Skin epidermis (tissue), 12 donors: ENCODE measurements at regions not wholly inside any gene's neighbourhood (a gene's known extent, or its start where the extent isn't known, plus 50 kb on each side); places are given as distances from the start of the nearest gene placed in this dataset.
"Not testable (repeated sequence)": the region's sequence is repeated elsewhere in the genome, so short reads cannot be mapped to it uniquely, and the experiment has no call there.

Experiments used
- H3K27ac ChIP-seq, 21 experiments: fragments of 200-600 bp; sonication (generic) in 11 of 21; one replicate each; pipeline ENCODE4 v1.5.0; 2020; ENCODE audit warnings: mild to moderate bottlenecking in 3 of 21, inconsistent platforms in 2 of 21, moderate library complexity in 2 of 21
- H3K4me3 ChIP-seq, 7 experiments: fragments of 200-600 bp; sonication (generic) in 2 of 7; one replicate each; pipeline ENCODE4 v1.5.0; 2020; ENCODE audit warnings: inconsistent platforms in 2 of 7, mild to moderate bottlenecking in 2 of 7, moderate library complexity in 1 of 7

DNA sequence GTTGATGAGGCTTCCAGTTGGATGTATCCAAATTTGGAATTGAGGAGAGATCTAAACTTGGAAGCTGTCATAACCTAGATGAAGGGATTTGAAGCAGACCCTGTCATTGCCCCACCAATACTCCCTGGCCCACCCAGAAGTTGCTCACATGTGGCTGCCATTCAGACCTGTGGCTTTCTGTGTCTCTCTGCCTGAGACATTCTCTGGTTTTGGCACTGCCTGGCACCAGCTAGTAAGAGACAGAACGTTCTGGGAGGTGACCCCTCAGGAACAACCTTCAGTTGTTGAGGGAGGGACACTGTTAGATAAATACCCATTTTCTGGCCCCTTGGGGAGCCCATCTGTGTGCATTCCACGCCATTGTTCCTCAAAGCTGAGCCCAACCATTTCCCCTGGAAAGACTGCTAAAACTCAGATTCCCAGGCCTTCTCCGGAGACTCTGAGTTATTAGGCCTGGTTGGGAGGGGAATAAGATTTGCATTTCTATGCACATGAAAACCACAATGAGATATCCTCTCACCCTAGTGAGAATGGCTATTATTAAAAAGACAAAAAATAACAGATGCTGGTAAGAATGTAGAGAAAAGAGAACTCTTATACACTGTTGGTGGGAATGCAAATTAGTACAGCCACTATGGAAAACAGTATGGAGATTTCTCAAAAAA, 290.4 kb downstream of the TSHZ3 start:
- Histone ChIP-seq H3K4me3 (no peak overlapping the region), H3K27ac (no peak overlapping the region)

GRCh38 chr19:31057476-31057875, 291.8 kb downstream of the TSHZ3 start:
- Histone ChIP-seq H3K4me3 (no peak overlapping the region), H3K27ac (no peak overlapping the region)

- no peak overlapping the region for H3K27ac ChIP-seq
- no peak overlapping the region for H3K4me3 ChIP-seq
Observed at GRCh38 chr19:31055454-31055853, 293.8 kb downstream of the TSHZ3 start.

DNA sequence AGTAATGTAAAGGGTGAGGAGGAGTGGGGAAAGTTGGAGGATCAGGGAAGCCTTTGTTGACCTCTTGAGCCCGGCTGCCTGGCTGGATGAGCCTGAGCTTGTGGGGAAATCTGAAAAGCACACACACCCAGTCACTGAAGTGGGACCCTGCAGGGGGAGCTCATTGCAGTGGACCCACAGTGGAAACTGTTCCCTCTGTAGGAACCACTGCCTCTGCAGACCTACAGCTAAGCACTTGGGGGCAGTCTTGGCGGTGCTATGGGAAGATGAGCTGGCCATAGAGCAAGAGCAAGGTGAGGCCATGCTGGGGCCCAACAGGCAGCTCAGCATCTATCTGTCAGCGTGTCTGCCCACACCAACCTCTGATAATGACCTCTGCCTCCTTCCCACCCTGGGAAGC, 294.8 kb downstream of the TSHZ3 start:
- Histone ChIP-seq H3K27ac (no peak overlapping the region), H3K4me3 (no peak overlapping the region)

DNA sequence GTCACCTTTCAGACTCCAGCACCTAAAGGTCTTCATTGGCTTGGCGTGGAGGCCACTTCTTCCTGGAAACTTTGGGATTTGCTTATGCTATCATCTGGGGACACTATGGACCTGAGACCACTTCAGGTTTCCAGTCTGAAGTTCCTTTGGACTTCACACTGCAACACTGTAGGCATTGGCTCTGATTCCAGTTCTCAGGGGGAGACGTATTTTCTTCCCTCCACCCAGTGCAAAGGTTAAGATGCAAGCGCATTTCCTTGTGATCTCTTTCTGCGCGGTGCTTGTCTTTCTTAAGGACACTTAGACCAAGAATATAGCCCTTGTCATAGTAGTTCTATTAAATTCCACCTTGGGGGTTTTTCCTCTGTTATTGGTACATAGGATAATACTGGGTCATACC, 299.8 kb downstream of the TSHZ3 start:
- Histone ChIP-seq H3K4me3 (no peak overlapping the region), H3K27ac (no peak overlapping the region)

- Histone ChIP-seq H3K4me3 (no peak overlapping the region), H3K27ac (no peak overlapping the region)
Observed at GRCh38 chr19:31046024-31046423, 303.2 kb downstream of the TSHZ3 start.

- H3K4me3 ChIP-seq, result no peak overlapping the region
- no peak overlapping the region for H3K27ac ChIP-seq
Observed at GRCh38 chr19:31041461-31041860, 307.8 kb downstream of the TSHZ3 start.

GRCh38 chr19:31039151-31039550, 310.1 kb downstream of the TSHZ3 start:
- H3K27ac ChIP-seq, result no peak overlapping the region
- H3K4me3 ChIP-seq, result no peak overlapping the region

GRCh38 chr19:31037286-31037980, 311.8 kb downstream of the TSHZ3 start:
- no peak overlapping the region for H3K4me3 ChIP-seq
- H3K27ac ChIP-seq, result no peak overlapping the region

- H3K27ac ChIP-seq, H3K4me3 ChIP-seq: not testable (repeated sequence)
Observed at GRCh38 chr19:31031455-31031854, 317.8 kb downstream of the TSHZ3 start.

- no peak overlapping the region for H3K4me3 ChIP-seq
- H3K27ac ChIP-seq, result no peak overlapping the region
Observed at GRCh38 chr19:31023038-31023437, 326.2 kb downstream of the TSHZ3 start.

- H3K4me3 ChIP-seq, result no peak overlapping the region
- no peak overlapping the region for H3K27ac ChIP-seq
Observed at GRCh38 chr19:31018936-31019335, 330.3 kb downstream of the TSHZ3 start.

DNA sequence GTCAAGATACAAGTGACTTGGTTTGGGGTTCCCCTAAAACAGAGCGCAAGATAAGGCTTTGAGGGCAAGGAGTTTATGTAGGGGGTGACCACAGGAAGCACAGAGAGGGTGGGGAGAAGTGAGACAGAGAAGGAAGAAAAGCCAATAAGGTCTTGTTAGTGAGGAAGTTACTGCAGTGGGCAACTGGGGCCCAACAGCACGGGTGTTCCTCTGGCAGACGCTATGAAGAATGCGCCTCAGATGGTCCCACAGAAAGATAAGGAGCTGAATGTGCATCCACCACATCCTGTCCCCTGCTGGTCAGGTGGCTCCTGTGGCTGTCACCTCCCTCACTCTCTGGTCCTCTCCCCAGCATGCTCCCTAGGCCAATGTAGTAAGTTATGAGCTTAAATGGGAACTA, 333.5 kb downstream of the TSHZ3 start:
- Histone ChIP-seq H3K27ac (no peak overlapping the region), H3K4me3 (no peak overlapping the region)

GRCh38 chr19:31014668-31015067, 334.6 kb downstream of the TSHZ3 start:
- H3K4me3 ChIP-seq, result no peak overlapping the region

GRCh38 chr19:31013384-31014020, 335.7 kb downstream of the TSHZ3 start:
- H3K27ac ChIP-seq, result no peak overlapping the region
- H3K4me3 ChIP-seq, result no peak overlapping the region

More at GRCh38 chr19:31014668-31015067, 334.6 kb downstream of the TSHZ3 start:
- H3K27ac ChIP-seq, result no peak overlapping the region

- no peak overlapping the region for H3K4me3 ChIP-seq
- no peak overlapping the region for H3K27ac ChIP-seq
Observed at GRCh38 chr19:31002518-31003244, 346.6 kb downstream of the TSHZ3 start.

DNA sequence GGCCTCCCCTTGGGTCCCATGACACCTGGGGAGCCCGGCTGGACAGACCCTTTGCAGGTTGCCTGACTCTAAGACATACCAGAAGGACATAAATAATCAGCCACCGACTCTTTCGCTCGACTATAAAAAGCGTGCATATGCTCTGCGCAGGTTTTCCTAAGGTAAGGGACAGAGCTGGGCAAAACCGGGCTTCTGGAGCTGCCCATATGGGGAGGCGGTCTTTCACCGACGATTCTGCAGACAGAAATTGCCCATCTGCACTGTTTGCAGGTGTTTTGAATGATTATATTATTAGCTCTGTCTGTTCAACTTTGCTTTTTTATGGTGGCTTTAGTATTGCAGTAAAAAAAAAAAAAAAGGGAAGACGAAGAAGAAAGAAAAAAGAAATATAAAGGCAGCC, 347.2 kb downstream of the TSHZ3 start:
- no peak overlapping the region for H3K27ac ChIP-seq
- no peak overlapping the region for H3K4me3 ChIP-seq

DNA sequence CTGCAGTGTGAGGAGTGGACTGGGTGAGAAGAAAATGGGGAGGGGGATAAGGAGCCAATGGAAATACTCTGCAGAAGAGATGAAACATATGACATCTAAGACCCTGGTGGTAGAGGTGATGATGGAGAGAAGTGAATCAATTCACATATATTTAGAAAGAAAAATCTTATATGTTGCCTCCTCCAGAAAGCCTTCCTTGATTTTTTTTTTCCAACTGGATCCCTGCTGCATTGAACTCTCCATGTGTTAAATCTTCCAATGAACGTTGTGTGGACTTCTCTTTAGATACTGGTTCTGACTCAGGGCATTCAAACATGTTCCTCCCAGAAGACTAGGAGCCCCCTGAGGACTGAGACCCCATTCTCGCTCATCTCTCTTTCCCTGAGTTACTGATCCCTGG, 348.3 kb downstream of the TSHZ3 start:
- Histone ChIP-seq H3K27ac (no peak overlapping the region), H3K4me3 (no peak overlapping the region)

DNA sequence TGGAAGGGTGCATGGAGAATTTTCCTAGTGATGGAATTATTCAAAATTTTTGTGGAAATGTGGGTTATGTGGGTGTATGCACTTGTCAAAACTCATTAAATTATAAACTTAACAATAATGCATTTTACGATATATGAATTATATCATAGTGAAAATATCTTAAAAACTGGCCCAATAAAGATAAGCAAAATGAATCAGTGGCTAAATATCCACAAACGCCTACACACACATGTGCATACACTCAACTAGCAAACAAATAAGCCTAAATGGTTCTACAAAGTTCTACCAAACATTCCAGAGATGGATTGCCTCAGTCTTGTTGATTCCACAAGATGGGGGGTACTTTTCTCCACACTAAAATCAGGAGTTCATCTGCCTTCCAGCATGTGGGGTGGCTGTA, 349.5 kb downstream of the TSHZ3 start:
- Histone ChIP-seq H3K27ac (no peak overlapping the region), H3K4me3 (no peak overlapping the region)

DNA sequence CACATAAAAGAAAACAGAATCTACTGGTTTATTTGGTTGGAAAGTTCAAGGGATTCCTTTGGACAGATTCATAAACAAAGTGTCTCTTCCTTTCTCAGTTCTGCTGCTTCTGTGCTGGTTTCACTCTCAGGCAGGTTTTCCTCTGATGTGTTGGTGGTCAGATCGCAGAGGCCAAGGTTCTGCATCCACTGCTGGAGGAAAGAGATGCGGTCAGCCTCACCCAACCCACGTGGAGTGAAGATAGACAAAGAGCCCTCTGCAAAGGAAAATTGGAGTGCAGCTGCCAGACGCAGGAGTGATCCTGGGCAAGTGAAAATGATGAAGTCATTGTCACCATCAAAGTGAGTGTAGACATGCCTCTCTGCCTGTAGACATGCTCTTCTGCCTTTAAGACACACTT, 352.0 kb downstream of the TSHZ3 start:
- H3K27ac ChIP-seq, result no peak overlapping the region
- H3K4me3 ChIP-seq, result no peak overlapping the region

DNA sequence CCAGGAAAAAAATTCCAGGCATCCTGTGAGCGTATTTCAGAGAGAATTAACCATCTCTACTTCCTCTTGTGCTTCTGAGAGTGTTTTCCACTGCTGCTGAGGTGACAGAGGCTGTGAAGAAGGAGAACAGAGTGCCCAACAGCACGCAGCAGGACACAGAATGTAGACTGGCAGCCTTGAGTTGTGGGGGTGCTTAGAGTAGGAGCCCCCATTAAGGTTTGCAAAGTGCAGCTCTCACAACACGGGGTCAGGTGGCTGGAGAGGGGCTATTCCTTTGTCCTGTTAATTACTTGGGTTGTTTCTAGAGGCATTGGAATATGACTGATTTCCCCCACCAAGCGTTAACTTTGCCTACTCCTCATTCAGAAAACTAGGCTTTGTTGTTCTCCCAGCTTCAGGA, 370.6 kb downstream of the TSHZ3 start:
- H3K4me3 ChIP-seq, result no peak overlapping the region
- H3K27ac ChIP-seq, result no peak overlapping the region
